ENCODE measurements at regions not wholly inside any gene's neighbourhood (a gene's known extent, or its start where the extent isn't known, plus 50 kb on each side); places are given as distances from the start of the nearest gene placed in this dataset.

DNA sequence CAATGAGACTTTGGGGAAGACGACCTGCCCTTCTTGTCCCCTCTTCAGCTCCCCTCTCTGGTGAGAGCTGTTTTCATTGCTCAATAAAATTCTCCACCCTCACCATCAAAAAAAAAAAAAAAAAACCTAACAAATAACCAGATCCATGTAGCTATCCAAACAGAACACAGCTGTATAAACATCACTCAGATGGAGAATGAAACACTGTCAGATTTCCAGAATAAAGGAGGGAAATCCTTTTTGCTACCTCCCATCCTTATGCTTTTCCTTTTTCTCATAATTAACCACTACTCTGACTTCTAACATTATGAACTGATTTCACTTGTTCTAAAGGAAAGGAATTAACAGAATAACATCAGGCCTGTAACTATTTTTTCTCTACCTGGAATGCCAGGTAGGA lies 155.6 kb downstream of the PPP4R3C start:
- H4K20me1 ChIP-seq (ENCODE audit: control insufficient read depth, insufficient read depth) = no peaks in the 10 kb centered on the region
- H3K4me2 ChIP-seq (ENCODE audit: control insufficient read depth, insufficient read depth) = no peak overlapping the region
- H3K9me3 ChIP-seq (replicated peaks; ENCODE audit: control insufficient read depth, insufficient read depth, low read length) = no peaks in the 10 kb centered on the region
- no peaks in the 10 kb centered on the region for H3K4me1 ChIP-seq (ENCODE audit: control insufficient read depth, insufficient read depth, low read length)
- no peak for ATAC-seq
- no peak for DNase-seq (ENCODE audit: low read depth, low spot score)
- H3K9ac ChIP-seq (ENCODE audit: control insufficient read depth, insufficient read depth, low read length) = no peak overlapping the region
- TF ChIP-seq ATF7 (IDR thresholded peaks at IDR 0.05; ENCODE audit: low read depth) (no peak), ZZZ3 (IDR thresholded peaks at IDR 0.05; ENCODE audit: control insufficient read depth, insufficient read length, low read depth) (no peak), SPI1 (IDR thresholded peaks at IDR 0.05; ENCODE audit: borderline replicate concordance, insufficient read depth, low read depth, low read length) (no peak), CREM (IDR thresholded peaks at IDR 0.05; ENCODE audit: low read depth) (no peak), NFYB (IDR thresholded peaks at IDR 0.05; ENCODE audit: insufficient read depth, low read depth, low read length) (no peak), RBBP5 (conservative IDR thresholded peaks at IDR 0.05) (no peak), SMAD5 (IDR thresholded peaks at IDR 0.05; ENCODE audit: low read depth) (no peak)
- TF ChIP-seq, protein P1, sequence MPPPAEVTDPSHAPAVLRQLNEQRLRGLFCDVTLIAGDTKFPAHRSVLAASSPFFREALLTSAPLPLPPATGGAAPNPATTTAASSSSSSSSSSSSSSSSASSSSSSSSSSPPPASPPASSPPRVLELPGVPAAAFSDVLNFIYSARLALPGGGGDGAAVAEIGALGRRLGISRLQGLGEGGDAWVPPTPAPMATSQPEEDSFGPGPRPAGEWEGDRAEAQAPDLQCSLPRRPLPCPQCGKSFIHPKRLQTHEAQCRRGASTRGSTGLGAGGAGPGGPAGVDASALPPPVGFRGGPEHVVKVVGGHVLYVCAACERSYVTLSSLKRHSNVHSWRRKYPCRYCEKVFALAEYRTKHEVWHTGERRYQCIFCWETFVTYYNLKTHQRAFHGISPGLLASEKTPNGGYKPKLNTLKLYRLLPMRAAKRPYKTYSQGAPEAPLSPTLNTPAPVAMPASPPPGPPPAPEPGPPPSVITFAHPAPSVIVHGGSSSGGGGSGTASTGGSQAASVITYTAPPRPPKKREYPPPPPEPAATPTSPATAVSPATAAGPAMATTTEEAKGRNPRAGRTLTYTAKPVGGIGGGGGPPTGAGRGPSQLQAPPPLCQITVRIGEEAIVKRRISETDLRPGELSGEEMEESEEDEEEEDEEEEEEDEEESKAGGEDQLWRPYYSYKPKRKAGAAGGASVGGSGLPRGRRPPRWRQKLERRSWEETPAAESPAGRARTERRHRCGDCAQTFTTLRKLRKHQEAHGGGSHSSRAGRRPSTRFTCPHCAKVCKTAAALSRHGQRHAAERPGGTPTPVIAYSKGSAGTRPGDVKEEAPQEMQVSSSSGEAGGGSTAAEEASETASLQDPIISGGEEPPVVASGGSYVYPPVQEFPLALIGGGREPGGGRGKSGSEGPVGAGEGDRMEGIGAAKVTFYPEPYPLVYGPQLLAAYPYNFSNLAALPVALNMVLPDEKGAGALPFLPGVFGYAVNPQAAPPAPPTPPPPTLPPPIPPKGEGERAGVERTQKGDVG (CRISPR knock-in tag; IDR thresholded peaks at IDR 0.05) = no peak
- TF ChIP-seq, protein P2, sequence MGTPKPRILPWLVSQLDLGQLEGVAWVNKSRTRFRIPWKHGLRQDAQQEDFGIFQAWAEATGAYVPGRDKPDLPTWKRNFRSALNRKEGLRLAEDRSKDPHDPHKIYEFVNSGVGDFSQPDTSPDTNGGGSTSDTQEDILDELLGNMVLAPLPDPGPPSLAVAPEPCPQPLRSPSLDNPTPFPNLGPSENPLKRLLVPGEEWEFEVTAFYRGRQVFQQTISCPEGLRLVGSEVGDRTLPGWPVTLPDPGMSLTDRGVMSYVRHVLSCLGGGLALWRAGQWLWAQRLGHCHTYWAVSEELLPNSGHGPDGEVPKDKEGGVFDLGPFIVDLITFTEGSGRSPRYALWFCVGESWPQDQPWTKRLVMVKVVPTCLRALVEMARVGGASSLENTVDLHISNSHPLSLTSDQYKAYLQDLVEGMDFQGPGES (IDR thresholded peaks at IDR 0.05) = no peak
- TF ChIP-seq, protein P3, sequence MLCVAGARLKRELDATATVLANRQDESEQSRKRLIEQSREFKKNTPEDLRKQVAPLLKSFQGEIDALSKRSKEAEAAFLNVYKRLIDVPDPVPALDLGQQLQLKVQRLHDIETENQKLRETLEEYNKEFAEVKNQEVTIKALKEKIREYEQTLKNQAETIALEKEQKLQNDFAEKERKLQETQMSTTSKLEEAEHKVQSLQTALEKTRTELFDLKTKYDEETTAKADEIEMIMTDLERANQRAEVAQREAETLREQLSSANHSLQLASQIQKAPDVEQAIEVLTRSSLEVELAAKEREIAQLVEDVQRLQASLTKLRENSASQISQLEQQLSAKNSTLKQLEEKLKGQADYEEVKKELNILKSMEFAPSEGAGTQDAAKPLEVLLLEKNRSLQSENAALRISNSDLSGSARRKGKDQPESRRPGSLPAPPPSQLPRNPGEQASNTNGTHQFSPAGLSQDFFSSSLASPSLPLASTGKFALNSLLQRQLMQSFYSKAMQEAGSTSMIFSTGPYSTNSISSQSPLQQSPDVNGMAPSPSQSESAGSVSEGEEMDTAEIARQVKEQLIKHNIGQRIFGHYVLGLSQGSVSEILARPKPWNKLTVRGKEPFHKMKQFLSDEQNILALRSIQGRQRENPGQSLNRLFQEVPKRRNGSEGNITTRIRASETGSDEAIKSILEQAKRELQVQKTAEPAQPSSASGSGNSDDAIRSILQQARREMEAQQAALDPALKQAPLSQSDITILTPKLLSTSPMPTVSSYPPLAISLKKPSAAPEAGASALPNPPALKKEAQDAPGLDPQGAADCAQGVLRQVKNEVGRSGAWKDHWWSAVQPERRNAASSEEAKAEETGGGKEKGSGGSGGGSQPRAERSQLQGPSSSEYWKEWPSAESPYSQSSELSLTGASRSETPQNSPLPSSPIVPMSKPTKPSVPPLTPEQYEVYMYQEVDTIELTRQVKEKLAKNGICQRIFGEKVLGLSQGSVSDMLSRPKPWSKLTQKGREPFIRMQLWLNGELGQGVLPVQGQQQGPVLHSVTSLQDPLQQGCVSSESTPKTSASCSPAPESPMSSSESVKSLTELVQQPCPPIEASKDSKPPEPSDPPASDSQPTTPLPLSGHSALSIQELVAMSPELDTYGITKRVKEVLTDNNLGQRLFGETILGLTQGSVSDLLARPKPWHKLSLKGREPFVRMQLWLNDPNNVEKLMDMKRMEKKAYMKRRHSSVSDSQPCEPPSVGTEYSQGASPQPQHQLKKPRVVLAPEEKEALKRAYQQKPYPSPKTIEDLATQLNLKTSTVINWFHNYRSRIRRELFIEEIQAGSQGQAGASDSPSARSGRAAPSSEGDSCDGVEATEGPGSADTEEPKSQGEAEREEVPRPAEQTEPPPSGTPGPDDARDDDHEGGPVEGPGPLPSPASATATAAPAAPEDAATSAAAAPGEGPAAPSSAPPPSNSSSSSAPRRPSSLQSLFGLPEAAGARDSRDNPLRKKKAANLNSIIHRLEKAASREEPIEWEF (IDR thresholded peaks at IDR 0.05; ENCODE audit: insufficient replicate concordance, low read depth, low read length) = no peak
- H3K27ac ChIP-seq (ENCODE audit: control insufficient read depth, insufficient read depth) = no peak overlapping the region
- SMC1A ChIA-PET (ENCODE audit: uncharacterized antibody, unreplicated experiment) = no interaction called here
- no peaks in the 10 kb centered on the region for H3K36me3 ChIP-seq (ENCODE audit: control insufficient read depth in 2 of 2, insufficient read depth in 2 of 2, low read length in 1 of 2)
- CTCF ChIA-PET = interaction anchor here (1.9 kb wide), 1 partner anchor 29 kb away, joined by 8 read pairs; no protein-coding TSS in a partner anchor
- WGBS (ENCODE audit: insufficient coverage, insufficient replicate concordance, low lambda C conversion rate, missing lambda C conversion rate) = 0% methylated on average over 1 of the region's 1 CpG
- no peak for FAIRE-seq
- H2AFZ ChIP-seq (ENCODE audit: control insufficient read depth, low read depth, low read length) = no peak overlapping the region
- no peak overlapping the region for H3K4me3 ChIP-seq
- intact Hi-C loops (cut with micrococcal nuclease; ENCODE audit: unreplicated experiment) (no loop called here), in situ Hi-C loops (cut with MboI) (no loop called here)
- BruUV-seq (replicated peaks) = no TSS peak
- RAD21 ChIA-PET (ENCODE audit: unreplicated experiment) = no interaction called here
- H3K27me3 ChIP-seq (replicated peaks in 1 of 2; ENCODE audit: control insufficient read depth in 2 of 2, insufficient read depth in 2 of 2, low read length in 1 of 2) = no peaks in the 10 kb centered on the region
- POLR2A ChIA-PET = no interaction called here
- no peaks in the 10 kb centered on the region for H3K79me2 ChIP-seq (ENCODE audit: control insufficient read depth, insufficient read depth, low read length)

All from GM12878 (cell line).